Activated CD8-positive, alpha-beta memory T cell treated with anti-CD3 and anti-CD28 coated beads, Interleukin-2, amount 50 U/mL, for 4 hours (primary cell): ENCODE measurements at regions not wholly inside any gene's neighbourhood (a gene's known extent, or its start where the extent isn't known, plus 50 kb on each side); places are given as distances from the start of the nearest gene placed in this dataset.
"Not testable (repeated sequence)": the region's sequence is repeated elsewhere in the genome, so short reads cannot be mapped to it uniquely, and the experiment has no call there.

ENCODE experiments used
- DNase-seq: peaks from one replicate; pipeline ENCODE4 v3.0.0-alpha.2; 2020

- DNase-seq = no peak
Measured at GRCh38 chr3:82240322-82240721, 478.9 kb upstream of the GBE1 start.

- DNase-seq = no peak
Measured at GRCh38 chr3:82236257-82236656, 474.8 kb upstream of the GBE1 start.

GRCh38 chr3:82229397-82229796 lies 468.0 kb upstream of the GBE1 start:
- no peak for DNase-seq

DNA sequence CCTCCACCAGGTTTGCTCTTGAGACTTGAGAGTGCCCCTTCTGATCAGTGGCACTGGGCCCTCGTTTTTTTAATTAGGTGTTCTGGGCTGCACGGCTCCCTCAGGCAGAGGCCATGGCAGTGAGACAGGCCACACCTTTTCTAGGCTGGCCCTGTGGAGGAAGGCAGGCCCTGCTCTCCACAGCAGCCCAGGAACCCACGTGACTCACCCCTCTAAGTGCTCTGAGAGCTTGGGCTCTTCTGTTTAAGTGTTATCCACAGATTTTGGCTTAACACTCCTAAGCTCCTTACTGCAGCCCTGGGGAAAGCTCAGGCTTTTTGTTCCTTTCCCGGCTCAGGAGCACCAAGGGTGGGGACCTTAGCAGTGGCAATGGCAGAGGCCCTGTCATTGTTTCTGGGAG lies 463.2 kb upstream of the GBE1 start:
- no peak for DNase-seq

DNA sequence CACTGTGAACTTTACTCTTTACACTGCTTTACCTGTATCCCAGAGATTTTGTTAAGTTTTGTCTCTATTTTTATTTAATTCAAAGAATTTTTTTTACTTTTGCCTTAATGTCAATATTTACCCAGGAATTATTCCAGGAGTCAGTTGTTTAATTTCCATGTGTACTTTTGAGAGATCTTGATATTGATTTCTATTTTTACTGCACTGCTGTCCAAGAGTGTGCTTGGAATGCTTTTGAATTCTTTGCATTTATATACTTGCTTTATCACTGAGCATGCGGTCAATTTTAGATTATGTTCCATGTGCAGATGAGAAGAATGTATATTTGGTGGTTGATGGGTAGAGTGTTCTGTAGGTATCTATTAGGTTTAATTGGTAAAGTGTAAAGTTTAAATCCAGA lies 461.0 kb upstream of the GBE1 start:
- no peak for DNase-seq

DNA sequence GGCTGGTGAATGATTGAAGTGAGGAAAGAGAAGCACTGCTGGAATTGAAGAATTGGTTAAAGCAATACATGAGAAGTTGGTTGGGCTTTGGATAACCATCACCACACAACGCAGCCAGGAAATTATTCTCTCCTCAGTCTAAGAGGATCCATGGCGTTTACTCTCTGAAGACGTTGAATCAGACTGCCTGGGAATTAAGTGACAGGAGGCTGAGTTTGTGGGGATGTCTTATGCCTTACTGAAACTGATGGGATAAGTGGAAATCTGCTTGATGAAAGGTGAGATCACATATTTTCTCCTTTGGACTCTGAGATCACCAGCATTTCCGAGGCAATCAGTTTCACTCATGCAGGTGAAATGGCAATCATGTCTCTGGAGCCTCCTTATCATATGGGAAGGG lies 456.1 kb upstream of the GBE1 start:
- no peak for DNase-seq

GRCh38 chr3:82208002-82208710 lies 446.7 kb upstream of the GBE1 start:
- no peak for DNase-seq

GRCh38 chr3:82202269-82202668 lies 440.8 kb upstream of the GBE1 start:
- no peak for DNase-seq

DNA sequence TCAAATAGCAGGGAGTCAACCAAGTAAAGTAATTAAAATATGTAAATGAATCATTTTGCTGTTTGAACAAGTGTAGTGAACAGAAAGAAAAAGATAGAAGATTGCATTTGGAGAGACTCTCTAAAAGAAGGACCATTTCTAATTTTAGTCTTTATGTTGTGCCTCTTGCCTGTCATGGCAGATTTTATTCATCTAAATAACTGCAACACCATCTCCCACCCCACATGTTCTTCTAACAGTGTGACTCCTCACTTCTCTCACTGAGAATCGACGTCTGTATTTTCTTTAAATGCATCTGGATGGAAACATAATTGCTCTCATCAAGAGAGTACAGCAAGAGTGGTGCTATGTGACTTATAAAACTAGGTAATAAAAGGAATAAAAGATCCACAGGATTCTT lies 439.9 kb upstream of the GBE1 start:
- DNase-seq = no peak

DNA sequence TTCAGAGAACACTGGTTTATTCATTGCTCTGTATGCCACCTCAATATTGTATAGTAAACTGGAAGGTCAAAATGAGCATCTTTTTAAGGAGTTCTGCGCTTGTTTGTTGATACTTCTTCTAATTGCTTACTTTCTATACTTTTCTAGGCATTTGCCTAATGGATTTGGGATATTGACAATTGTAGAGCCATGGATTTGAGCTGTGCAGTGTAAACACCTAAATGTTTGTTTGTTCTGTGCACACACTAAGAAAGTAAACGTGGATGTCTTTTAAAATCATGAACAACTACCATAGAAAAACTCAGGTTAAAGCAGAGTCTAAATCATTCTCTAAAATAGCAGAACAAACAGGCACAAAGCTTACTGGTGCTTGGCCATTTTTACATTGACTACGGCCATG lies 436.6 kb upstream of the GBE1 start:
- no peak for DNase-seq

DNA sequence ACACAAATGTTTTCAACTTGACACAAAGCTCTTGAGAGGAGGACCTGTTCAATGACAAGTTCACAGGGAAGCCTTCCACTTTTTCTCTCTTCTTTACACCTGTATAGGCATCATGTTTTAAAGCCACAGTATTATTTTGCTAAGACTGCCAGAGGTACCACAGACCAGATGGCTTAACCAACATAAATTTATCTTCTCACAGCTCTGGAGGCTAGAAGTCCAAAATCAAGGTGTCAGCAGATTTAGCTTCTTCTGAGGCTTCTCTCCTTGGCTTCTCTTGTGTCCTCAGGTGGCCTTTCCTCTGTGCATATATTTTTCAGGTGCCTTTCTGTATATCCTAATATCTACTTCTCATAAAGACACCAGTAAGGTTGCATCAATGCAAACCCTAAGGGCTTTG lies 435.2 kb upstream of the GBE1 start:
- DNase-seq = no peak

- no peak for DNase-seq
Measured at GRCh38 chr3:82194870-82195269, 433.4 kb upstream of the GBE1 start.

DNA sequence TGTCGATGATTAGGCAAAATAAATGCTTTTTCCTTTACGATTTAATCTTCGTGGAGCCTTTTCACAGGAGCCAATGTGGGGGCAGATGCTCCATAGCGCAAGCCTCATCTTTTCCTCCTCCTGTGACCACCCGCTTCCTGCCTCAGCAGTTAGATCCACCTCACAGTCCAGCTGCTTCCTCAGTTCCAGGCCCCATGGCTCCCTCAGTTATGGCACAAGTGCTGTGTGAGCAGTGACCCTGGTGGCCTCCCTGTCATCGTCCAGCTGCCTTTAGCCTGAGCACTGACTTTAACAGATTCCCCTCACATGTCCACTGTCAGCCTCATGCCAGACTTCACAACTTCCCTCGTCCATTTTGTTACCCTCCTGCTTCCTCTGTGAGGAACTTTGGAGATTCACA lies 424.6 kb upstream of the GBE1 start:
- DNase-seq = no peak

GRCh38 chr3:82179291-82179690 lies 417.8 kb upstream of the GBE1 start:
- no peak for DNase-seq

- no peak for DNase-seq
Measured at GRCh38 chr3:82178291-82178690, 416.8 kb upstream of the GBE1 start.

GRCh38 chr3:82177774-82178173 lies 416.3 kb upstream of the GBE1 start:
- no peak for DNase-seq

DNA sequence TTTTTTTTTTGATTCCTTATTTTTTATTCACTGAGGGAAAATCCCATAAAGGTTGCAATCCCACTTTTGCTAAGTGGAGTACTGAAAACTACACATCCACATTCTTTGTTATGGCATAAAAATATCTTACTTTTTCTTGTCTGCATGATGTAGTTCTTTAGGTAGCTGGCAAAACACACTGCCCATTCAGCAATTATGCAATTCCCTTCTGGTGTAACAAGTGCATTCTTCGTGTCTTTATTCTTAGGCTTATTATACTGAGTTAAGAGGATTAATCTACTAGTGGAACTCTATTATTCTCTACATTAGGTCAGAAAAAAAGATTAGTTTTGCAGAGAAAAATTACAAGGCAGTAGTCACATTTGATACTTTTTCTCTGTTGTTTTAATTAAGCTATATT lies 403.8 kb upstream of the GBE1 start:
- no peak for DNase-seq

- DNase-seq = no peak
Measured at GRCh38 chr3:82163907-82164520, 402.6 kb upstream of the GBE1 start.

DNA sequence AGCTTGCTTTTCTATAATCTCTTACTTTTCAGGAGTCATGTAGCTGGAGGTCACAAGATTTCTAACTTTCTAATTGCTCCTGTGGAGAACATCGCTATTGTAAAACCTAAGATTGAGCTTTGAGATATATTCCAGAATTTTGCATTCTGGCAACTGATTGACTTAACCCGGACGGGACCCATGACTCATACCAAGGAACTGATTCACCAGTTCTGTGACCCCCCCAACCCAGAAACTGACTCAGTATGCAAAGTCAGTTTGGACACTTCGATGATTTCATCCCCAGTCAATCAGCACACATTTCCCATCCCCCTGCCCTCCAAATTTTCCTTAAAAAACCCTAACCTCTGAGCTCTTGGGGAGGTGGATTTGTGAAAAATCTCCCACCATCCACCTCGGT lies 396.5 kb upstream of the GBE1 start:
- DNase-seq = no peak

- DNase-seq = not testable (repeated sequence)
Measured at GRCh38 chr3:82153892-82154291, 392.4 kb upstream of the GBE1 start.

DNA sequence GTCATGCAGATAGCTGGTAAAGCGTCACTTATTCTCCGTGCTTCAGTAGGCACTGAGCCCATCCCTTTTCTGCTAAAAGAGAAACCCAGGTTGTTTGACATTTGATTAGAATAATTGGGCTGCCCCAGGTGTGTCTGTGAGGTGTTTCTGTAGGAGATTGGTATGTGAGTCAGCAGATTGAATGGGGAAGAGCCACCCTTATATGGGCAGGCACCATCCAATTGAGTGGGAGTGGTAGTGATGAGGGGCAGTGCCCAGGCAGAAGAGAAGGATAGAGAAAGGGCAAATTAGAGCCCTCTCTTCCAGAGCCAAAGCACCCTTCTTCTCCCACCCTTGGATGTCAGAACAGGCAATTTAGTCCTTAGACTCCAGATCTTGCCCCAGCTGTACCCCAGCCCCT lies 384.3 kb upstream of the GBE1 start:
- DNase-seq = no peak

GRCh38 chr3:82144811-82145210 lies 383.4 kb upstream of the GBE1 start:
- DNase-seq = no peak

GRCh38 chr3:82143661-82144412 lies 382.4 kb upstream of the GBE1 start:
- no peak for DNase-seq

DNA sequence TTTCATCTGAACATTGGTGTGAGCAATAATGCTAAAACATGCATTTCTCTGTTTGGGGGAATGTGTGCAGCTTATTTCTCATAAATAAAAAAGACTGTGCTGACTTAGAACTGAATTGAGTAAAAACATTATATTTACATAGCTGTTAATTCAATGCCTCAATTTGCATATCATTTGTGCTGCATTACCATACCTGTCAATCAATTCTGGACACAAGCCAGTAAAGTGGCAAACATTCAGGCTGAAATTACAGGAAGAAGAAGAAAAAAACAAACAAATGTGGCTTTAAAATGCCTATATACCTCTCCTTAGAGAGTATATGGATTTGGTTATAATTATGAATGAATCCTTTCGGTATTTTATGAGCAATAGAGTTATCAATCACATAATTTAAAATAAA lies 380.1 kb upstream of the GBE1 start:
- DNase-seq = no peak
